Tibial artery (tissue), 4 donors: ENCODE measurements at regions not wholly inside any gene's neighbourhood (a gene's known extent, or its start where the extent isn't known, plus 50 kb on each side); places are given as distances from the start of the nearest gene placed in this dataset.

ENCODE experiments used
- DNase-seq, 2 donors: peaks; one replicate each; pipeline ENCODE4 v3.0.0-alpha.2; 2019
- H3K27ac ChIP-seq, 2 donors: fragments of 200-600 bp; sonication (generic) in 1 of 2; 1 replicate in 1 of 2; 2 replicates in 1 of 2; pipeline ENCODE4 v1.5.1; 2018 to 2019; ENCODE audit warnings: mild to moderate bottlenecking in 1 of 2
- H3K27me3 ChIP-seq, 2 donors: fragments of 200-600 bp; sonication (generic) in 1 of 2; one replicate each; pipeline versions ENCODE4 v1.5.1 to v1.6.0; 2016 to 2019
- H3K36me3 ChIP-seq, 3 donors: fragments of 200-600 bp; sonication (generic) in 2 of 3; one replicate each; pipeline ENCODE4 v1.5.1; 2016 to 2019; ENCODE audit warnings: mild to moderate bottlenecking in 2 of 3
- H3K4me1 ChIP-seq, 4 donors: fragments of 200-600 bp; sonication (generic) in 2 of 4; 1 replicate in 3 of 4; 2 replicates in 1 of 4; pipeline ENCODE4 v1.5.1; 2016 to 2019
- H3K4me3 ChIP-seq, 2 donors: fragments of 200-600 bp; sonication (generic) in 1 of 2; 1 replicate in 1 of 2; 2 replicates in 1 of 2; pipeline ENCODE4 v1.5.1; 2018 to 2019; ENCODE audit warnings: mild to moderate bottlenecking in 2 of 2
- H3K9me3 ChIP-seq, 3 donors: fragments of 200-600 bp; sonication (generic) in 1 of 3; one replicate each; pipeline ENCODE4 v1.5.1; 2016 to 2019
- intact Hi-C: fragments of 100-400 bp; cut with DNase I; formaldehyde crosslinking; loops from one replicate; pipeline ENCODE4 v1.15.0; 2023; ENCODE audit warnings: low total_unique reads
- TF ChIP-seq, protein P1 (sequence below), 2 experiments: fragments of 200-600 bp in 1 of 2; fragments of 450-650 bp in 1 of 2; IDR thresholded peaks; one replicate each; pipeline ENCODE4 v1.5.1; 2017 to 2019; ENCODE audit warnings: antibody characterized with exemption in 2 of 2, mild to moderate bottlenecking in 1 of 2, moderate library complexity in 1 of 2

DNA sequence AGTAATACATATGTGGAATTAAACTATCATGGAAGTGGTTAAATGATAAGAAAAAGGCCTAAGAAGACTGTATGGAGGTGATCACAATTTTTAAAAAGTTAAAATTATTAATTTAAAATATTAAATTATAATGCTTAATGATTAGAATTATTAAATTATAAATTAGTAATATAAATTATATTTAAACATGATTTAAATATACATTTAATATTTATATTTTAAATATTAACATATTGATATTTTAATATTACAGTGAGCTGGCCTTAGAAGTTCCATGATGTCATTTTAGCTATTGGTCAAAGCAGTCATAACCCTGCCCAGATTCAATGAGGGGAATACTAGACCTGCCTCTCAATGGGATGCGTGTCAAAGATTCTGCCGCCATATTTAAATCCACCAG lies 281.2 kb downstream of the PRDM2 start:
- Histone ChIP-seq H3K9me3 (peaks cover 0 to 4% (median 0%) of the 10 kb centered on the region in 3 donors), H3K27ac (no peak overlapping the region), H3K36me3 (no peaks in the 10 kb centered on the region), H3K4me1 (no peaks in the 10 kb centered on the region), H3K4me3 (no peak overlapping the region), H3K27me3 (no peaks in the 10 kb centered on the region)
- TF ChIP-seq, protein P1, sequence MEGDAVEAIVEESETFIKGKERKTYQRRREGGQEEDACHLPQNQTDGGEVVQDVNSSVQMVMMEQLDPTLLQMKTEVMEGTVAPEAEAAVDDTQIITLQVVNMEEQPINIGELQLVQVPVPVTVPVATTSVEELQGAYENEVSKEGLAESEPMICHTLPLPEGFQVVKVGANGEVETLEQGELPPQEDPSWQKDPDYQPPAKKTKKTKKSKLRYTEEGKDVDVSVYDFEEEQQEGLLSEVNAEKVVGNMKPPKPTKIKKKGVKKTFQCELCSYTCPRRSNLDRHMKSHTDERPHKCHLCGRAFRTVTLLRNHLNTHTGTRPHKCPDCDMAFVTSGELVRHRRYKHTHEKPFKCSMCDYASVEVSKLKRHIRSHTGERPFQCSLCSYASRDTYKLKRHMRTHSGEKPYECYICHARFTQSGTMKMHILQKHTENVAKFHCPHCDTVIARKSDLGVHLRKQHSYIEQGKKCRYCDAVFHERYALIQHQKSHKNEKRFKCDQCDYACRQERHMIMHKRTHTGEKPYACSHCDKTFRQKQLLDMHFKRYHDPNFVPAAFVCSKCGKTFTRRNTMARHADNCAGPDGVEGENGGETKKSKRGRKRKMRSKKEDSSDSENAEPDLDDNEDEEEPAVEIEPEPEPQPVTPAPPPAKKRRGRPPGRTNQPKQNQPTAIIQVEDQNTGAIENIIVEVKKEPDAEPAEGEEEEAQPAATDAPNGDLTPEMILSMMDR (IDR thresholded peaks at IDR 0.05), result no peak
- intact Hi-C loops, result no loop called here
- DNase-seq, result no peak

DNA sequence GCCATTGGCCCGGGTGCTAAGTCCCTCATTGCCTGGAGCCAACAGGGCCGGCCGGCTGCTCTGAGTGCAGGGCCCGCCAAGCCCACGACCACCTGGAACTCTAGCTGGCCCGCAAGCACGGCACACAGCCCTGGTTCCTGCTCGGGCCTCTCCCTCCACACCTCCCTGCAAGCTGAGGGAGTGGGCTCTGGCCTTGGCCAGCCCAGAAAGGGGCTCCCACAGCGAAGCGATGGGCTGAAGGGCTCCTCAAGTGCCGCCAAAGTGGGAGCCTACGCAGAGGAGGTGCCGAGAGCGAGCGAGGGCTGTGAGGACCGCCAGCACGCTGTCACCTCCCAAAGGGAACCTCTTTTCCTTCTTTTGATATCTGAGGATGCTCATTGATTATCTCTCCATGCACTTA lies 283.4 kb downstream of the PRDM2 start:
- Histone ChIP-seq H3K9me3 (peaks cover 0 to 4% (median 0%) of the 10 kb centered on the region in 3 donors), H3K4me1 (no peaks in the 10 kb centered on the region), H3K36me3 (no peaks in the 10 kb centered on the region), H3K27ac (no peak overlapping the region), H3K27me3 (no peaks in the 10 kb centered on the region), H3K4me3 (no peak overlapping the region)
- no peak for DNase-seq
- TF ChIP-seq, protein P1 (IDR thresholded peaks at IDR 0.05), result no peak
- intact Hi-C loops, result no loop called here

DNA sequence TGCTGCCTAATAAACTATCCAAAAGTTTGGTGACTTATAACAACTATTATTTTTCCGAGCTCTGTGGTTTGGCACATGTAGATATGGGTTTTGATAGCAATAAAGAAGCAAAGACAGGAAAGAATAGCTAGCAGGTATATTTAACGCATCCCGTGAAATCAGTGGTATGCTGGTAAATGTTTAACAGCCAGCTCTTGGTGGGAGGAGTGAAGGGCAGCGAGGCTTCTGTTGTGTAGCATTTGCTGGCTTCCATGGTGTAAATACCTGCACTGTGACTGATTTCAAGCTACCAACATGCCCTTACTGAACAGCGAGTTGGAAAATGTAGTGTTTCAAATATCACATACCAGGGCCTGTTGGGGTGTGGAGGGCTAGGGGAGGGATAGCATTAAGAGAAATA lies 291.0 kb downstream of the PRDM2 start:
- Histone ChIP-seq H3K27ac (no peak overlapping the region), H3K36me3 (no peaks in the 10 kb centered on the region), H3K9me3 (no peaks in the 10 kb centered on the region), H3K4me1 (no peaks in the 10 kb centered on the region), H3K4me3 (no peak overlapping the region), H3K27me3 (no peaks in the 10 kb centered on the region)
- intact Hi-C loops, result no loop called here
- TF ChIP-seq, protein P1 (IDR thresholded peaks at IDR 0.05), result no peak
- DNase-seq, result no peak

DNA sequence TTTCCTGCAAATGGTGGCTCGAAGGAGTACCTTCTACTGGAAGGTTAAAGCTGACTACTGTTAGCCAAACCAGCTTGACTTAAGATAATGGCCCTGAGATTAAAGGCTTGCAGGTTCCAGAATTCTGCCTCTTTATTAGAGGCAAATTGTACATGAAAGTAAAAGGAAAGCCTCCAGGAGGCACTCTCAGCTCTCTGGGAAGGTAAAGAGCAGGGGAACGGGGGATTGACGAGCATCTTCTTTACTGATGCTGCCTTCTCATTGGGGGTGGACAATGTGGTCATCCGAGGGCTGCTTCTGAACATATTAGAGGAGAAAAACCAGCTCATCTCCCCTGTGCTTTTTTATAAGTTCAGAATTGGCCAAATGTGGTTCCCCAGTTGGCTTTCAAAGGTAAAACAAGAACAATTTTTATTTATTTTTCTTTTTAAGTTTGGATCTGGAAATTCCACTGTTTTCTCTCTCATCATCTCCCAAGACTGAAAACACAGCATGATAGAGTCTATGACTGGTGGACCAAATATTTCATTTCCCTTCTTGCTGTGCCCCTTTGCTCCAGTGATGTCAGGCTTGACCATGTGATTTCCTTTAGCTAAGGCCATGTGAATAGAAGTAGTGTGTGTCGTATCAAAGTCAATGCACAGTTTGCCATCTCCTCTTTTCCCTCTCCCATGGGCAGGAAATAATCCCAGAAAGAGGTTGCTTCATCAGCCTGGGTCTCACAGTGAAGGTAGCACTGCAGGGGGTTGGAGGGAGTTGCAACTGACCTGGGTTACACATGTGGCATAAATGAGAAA lies 292.7 kb downstream of the PRDM2 start:
- no peak for DNase-seq
- no peak overlapping the region for H3K4me3 ChIP-seq
- no peak overlapping the region for H3K27ac ChIP-seq
- intact Hi-C loops, result no loop called here
- TF ChIP-seq, protein P1 (IDR thresholded peaks at IDR 0.05), result no peak
- H3K9me3 ChIP-seq, result peaks cover 0 to 4% (median 0%) of the 10 kb centered on the region in 3 donors
- H3K27me3 ChIP-seq, result no peaks in the 10 kb centered on the region
- no peaks in the 10 kb centered on the region for H3K4me1 ChIP-seq
- no peaks in the 10 kb centered on the region for H3K36me3 ChIP-seq

DNA sequence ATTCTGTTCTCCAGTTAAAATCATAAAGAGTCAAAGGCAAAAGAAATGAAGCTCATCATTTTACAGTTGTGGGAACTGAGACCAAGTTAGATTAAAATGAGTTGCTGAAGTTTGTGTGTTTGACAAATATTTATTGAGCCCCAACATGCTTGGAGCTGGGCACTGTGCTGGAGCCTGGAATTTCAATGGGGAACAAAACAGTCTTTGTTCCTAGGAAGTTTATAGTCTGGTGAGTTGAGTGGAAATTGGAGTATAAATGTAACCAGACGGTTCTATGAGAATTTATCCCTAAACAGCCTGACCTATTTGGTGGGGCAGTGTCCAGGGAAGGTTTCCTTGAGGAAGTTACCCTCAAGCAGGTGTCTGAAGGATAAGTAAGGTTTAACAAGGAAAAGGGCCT lies 294.4 kb downstream of the PRDM2 start:
- Histone ChIP-seq H3K27me3 (no peaks in the 10 kb centered on the region), H3K36me3 (no peaks in the 10 kb centered on the region), H3K4me1 (no peaks in the 10 kb centered on the region), H3K27ac (no peak overlapping the region), H3K9me3 (peaks cover 0 to 4% (median 0%) of the 10 kb centered on the region in 3 donors), H3K4me3 (no peak overlapping the region)
- intact Hi-C loops, result no loop called here
- TF ChIP-seq, protein P1 (IDR thresholded peaks at IDR 0.05), result no peak
- DNase-seq, result no peak
